ENCODE measurements at regions not wholly inside any gene's neighbourhood (a gene's known extent, or its start where the extent isn't known, plus 50 kb on each side); places are given as distances from the start of the nearest gene placed in this dataset.

GRCh38 chr1:234709473-234710228 lies 99.7 kb upstream of the IRF2BP2 start:
- Histone ChIP-seq H3K4me1 (ENCODE audit: insufficient read depth, low read length) (peaks cover 41% of the 10 kb centered on the region), H3K27me3 (ENCODE audit: insufficient read depth, low read length) (no peaks in the 10 kb centered on the region), H3K9me3 (ENCODE audit: low read depth, low read length) (no peaks in the 10 kb centered on the region), H3K4me3 (ENCODE audit: low read length) (no peak overlapping the region)

GRCh38 chr1:234708700-234709395 lies 98.9 kb upstream of the IRF2BP2 start:
- Histone ChIP-seq H3K4me1 (ENCODE audit: insufficient read depth, low read length) (peaks cover 41% of the 10 kb centered on the region), H3K4me3 (ENCODE audit: low read length) (no peak overlapping the region)

DNA sequence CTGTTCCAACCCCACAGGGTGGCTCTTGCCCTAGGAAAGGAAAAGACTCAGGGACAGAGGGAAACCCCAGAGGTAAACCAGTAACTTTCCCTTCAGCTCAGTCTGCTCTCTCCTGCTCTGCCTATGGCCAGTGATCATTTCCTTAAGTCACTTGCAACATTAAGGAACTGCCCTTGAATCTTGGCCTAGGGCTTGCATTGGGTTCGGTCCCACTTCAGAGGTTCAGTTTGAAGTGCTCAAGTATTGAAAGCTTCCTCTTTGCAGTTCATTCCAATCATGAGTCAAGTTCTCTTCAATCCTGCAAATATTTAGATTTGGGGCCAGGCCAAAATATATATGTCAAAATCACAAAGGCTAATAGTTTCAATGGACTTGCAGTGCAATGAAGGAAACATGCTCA lies 97.7 kb upstream of the IRF2BP2 start:
- peaks cover 41% of the 10 kb centered on the region for H3K4me1 ChIP-seq (ENCODE audit: insufficient read depth, low read length)
- no peaks in the 10 kb centered on the region for H3K27me3 ChIP-seq (ENCODE audit: insufficient read depth, low read length)
- no peaks in the 10 kb centered on the region for H3K9me3 ChIP-seq (ENCODE audit: low read depth, low read length)
- H3K4me3 ChIP-seq (ENCODE audit: low read length) = no peak overlapping the region

More at GRCh38 chr1:234708700-234709395, 98.9 kb upstream of the IRF2BP2 start:
- Histone ChIP-seq H3K27me3 (ENCODE audit: insufficient read depth, low read length) (no peaks in the 10 kb centered on the region), H3K9me3 (ENCODE audit: low read depth, low read length) (no peaks in the 10 kb centered on the region)

GRCh38 chr1:234706931-234707330 lies 97.0 kb upstream of the IRF2BP2 start:
- Histone ChIP-seq H3K4me3 (ENCODE audit: low read length) (no peak overlapping the region), H3K9me3 (ENCODE audit: low read depth, low read length) (no peaks in the 10 kb centered on the region), H3K27me3 (ENCODE audit: insufficient read depth, low read length) (no peaks in the 10 kb centered on the region), H3K4me1 (ENCODE audit: insufficient read depth, low read length) (peaks cover 41% of the 10 kb centered on the region)

GRCh38 chr1:234706199-234706598 lies 96.2 kb upstream of the IRF2BP2 start:
- Histone ChIP-seq H3K4me1 (ENCODE audit: insufficient read depth, low read length) (peaks cover 41% of the 10 kb centered on the region), H3K4me3 (ENCODE audit: low read length) (no peak overlapping the region), H3K9me3 (ENCODE audit: low read depth, low read length) (no peaks in the 10 kb centered on the region), H3K27me3 (ENCODE audit: insufficient read depth, low read length) (no peaks in the 10 kb centered on the region)

DNA sequence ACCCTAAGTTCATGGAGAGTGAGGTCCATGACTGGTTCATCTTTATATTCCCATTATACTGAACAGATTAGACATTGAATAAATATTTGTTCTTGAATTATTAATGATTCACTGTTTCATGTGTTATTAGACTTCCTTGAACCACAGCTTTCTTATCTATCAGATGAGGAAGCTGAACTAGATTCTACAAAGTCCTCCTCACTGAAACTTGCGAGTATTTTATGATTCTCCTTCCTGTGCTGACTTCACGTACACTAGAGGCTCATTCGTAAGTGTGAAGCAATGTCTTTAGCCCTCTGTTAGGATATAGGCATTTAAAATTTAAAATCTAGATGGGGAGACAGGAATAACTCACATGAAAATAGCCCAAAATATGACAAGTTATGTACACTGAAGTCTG lies 95.6 kb upstream of the IRF2BP2 start:
- peaks cover 41% of the 10 kb centered on the region for H3K4me1 ChIP-seq (ENCODE audit: insufficient read depth, low read length)
- no peak overlapping the region for H3K4me3 ChIP-seq (ENCODE audit: low read length)
- no peaks in the 10 kb centered on the region for H3K9me3 ChIP-seq (ENCODE audit: low read depth, low read length)
- H3K27me3 ChIP-seq (ENCODE audit: insufficient read depth, low read length) = no peaks in the 10 kb centered on the region

- Histone ChIP-seq H3K4me1 (ENCODE audit: insufficient read depth, low read length) (peaks cover 31% of the 10 kb centered on the region), H3K27me3 (ENCODE audit: insufficient read depth, low read length) (no peaks in the 10 kb centered on the region), H3K9me3 (ENCODE audit: low read depth, low read length) (no peaks in the 10 kb centered on the region), H3K4me3 (ENCODE audit: low read length) (no peak overlapping the region)
Measured at GRCh38 chr1:234704106-234704887, 94.3 kb upstream of the IRF2BP2 start.

GRCh38 chr1:234702342-234703000 lies 92.5 kb upstream of the IRF2BP2 start:
- no peaks in the 10 kb centered on the region for H3K27me3 ChIP-seq (ENCODE audit: insufficient read depth, low read length)
- no peaks in the 10 kb centered on the region for H3K9me3 ChIP-seq (ENCODE audit: low read depth, low read length)
- no peak overlapping the region for H3K4me3 ChIP-seq (ENCODE audit: low read length)

GRCh38 chr1:234701737-234702341 lies 91.9 kb upstream of the IRF2BP2 start:
- peaks cover 15% of the 10 kb centered on the region for H3K4me1 ChIP-seq (ENCODE audit: insufficient read depth, low read length)
- no peaks in the 10 kb centered on the region for H3K27me3 ChIP-seq (ENCODE audit: insufficient read depth, low read length)
- no peak overlapping the region for H3K4me3 ChIP-seq (ENCODE audit: low read length)
- H3K9me3 ChIP-seq (ENCODE audit: low read depth, low read length) = no peaks in the 10 kb centered on the region

More at GRCh38 chr1:234702342-234703000, 92.5 kb upstream of the IRF2BP2 start:
- peaks cover 21% of the 10 kb centered on the region for H3K4me1 ChIP-seq (ENCODE audit: insufficient read depth, low read length)

- Histone ChIP-seq H3K27me3 (ENCODE audit: insufficient read depth, low read length) (no peaks in the 10 kb centered on the region), H3K4me3 (ENCODE audit: low read length) (no peak overlapping the region), H3K4me1 (ENCODE audit: insufficient read depth, low read length) (peaks cover under 1% of the 10 kb centered on the region), H3K9me3 (ENCODE audit: low read depth, low read length) (no peaks in the 10 kb centered on the region)
Measured at GRCh38 chr1:234699795-234700665, 90.1 kb upstream of the IRF2BP2 start.

DNA sequence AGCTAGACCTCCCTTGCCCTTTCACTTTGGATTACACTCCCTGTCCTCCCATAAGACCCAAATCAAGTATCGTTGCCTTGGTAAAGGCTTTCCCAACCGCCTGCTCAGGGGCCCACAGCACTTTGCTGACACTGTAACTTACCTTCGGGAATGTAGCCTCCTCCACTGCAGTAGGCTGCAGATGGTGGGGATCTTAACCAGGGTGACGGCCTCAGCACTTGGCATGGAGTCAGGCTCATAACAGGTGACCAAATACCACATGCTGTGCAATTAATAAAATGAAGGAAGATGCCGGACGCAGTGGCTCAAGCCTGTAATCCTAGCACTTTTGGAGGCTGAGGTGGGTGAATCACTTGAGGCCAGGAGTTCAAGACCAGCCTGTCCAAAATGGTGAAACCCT lies 88.7 kb upstream of the IRF2BP2 start:
- Histone ChIP-seq H3K27me3 (ENCODE audit: insufficient read depth, low read length) (no peaks in the 10 kb centered on the region), H3K4me3 (ENCODE audit: low read length) (no peak overlapping the region), H3K9me3 (ENCODE audit: low read depth, low read length) (no peaks in the 10 kb centered on the region), H3K4me1 (ENCODE audit: insufficient read depth, low read length) (no peaks in the 10 kb centered on the region)

GRCh38 chr1:234697741-234698140 lies 87.8 kb upstream of the IRF2BP2 start:
- Histone ChIP-seq H3K4me1 (ENCODE audit: insufficient read depth, low read length) (no peaks in the 10 kb centered on the region), H3K4me3 (ENCODE audit: low read length) (no peak overlapping the region), H3K9me3 (ENCODE audit: low read depth, low read length) (no peaks in the 10 kb centered on the region), H3K27me3 (ENCODE audit: insufficient read depth, low read length) (no peaks in the 10 kb centered on the region)

- H3K9me3 ChIP-seq (ENCODE audit: low read depth, low read length) = no peaks in the 10 kb centered on the region
- H3K27me3 ChIP-seq (ENCODE audit: insufficient read depth, low read length) = no peaks in the 10 kb centered on the region
Measured at GRCh38 chr1:234697015-234697414, 87.0 kb upstream of the IRF2BP2 start.

DNA sequence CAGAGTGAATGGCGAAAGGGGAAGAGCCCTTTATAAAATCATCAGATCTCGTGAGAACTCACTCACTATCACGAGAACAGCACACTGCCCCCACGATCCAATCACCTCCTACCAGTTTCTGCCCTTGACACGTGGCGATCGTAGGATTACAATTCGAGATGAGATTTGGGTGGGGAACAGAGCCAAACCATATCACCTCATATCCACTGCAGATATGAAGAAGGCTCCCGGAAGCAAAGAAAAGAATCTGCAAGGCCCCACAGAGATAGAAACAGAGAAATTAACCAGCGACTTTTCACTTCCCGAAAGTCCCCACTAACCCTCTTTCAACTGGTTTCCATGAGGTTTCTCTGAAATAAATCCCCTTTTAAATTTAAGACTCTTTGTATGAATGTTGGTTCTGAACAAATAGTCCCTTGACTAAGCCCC lies 86.2 kb upstream of the IRF2BP2 start:
- H3K9me3 ChIP-seq (ENCODE audit: low read depth, low read length) = no peaks in the 10 kb centered on the region
- H3K27me3 ChIP-seq (ENCODE audit: insufficient read depth, low read length) = no peaks in the 10 kb centered on the region
- H3K4me3 ChIP-seq (ENCODE audit: low read length) = no peak overlapping the region
- H3K4me1 ChIP-seq (ENCODE audit: insufficient read depth, low read length) = no peaks in the 10 kb centered on the region

More at GRCh38 chr1:234697015-234697414, 87.0 kb upstream of the IRF2BP2 start:
- H3K4me1 ChIP-seq (ENCODE audit: insufficient read depth, low read length) = no peaks in the 10 kb centered on the region
- no peak overlapping the region for H3K4me3 ChIP-seq (ENCODE audit: low read length)
